Activated T-helper 2 cell treated with anti-CD3 and anti-CD28 coated beads, Interferon-gamma antibody, Interleukin-2, Interleukin-4, amounts not matched to agents 10 μg/mL and 5 μg/mL and 100 μg/mL, durations not matched to agents 14 hours and 24 hours and 36 hours (primary cell): ENCODE measurements at regions not wholly inside any gene's neighbourhood (a gene's known extent, or its start where the extent isn't known, plus 50 kb on each side); places are given as distances from the start of the nearest gene placed in this dataset.
A peak's percentile ranks its signal among the peaks of the same experiment; 100 is the strongest.

Source experiments
- DNase-seq: peaks from one replicate; pipeline ENCODE4 v3.0.0; 2021; ENCODE audit warnings: low spot score
- H3K27ac Mint-ChIP-seq: one replicate; pipeline ENCODE4 v1.8.0; 2021; ENCODE audit warnings: mixed read lengths
- H3K27me3 Mint-ChIP-seq: one replicate; pipeline ENCODE4 v1.8.0; 2021; ENCODE audit warnings: low read depth, mixed read lengths
- H3K36me3 Mint-ChIP-seq: one replicate; pipeline ENCODE4 v1.8.0; 2021; ENCODE audit warnings: low read depth, mixed read lengths
- H3K4me1 Mint-ChIP-seq: one replicate; pipeline ENCODE4 v1.8.0; 2021; ENCODE audit warnings: low read depth, mixed read lengths
- H3K4me3 Mint-ChIP-seq: one replicate; pipeline ENCODE4 v1.8.0; 2021; ENCODE audit warnings: low read depth, mild to moderate bottlenecking, moderate library complexity, mixed read lengths
- H3K9me3 Mint-ChIP-seq: one replicate; pipeline ENCODE4 v1.8.0; 2021; ENCODE audit warnings: mixed read lengths
- intact Hi-C: fragments of 100-400 bp; cut with micrococcal nuclease; formaldehyde crosslinking; loops from one replicate; pipeline ENCODE4 v1.15.1; 2023

DNA sequence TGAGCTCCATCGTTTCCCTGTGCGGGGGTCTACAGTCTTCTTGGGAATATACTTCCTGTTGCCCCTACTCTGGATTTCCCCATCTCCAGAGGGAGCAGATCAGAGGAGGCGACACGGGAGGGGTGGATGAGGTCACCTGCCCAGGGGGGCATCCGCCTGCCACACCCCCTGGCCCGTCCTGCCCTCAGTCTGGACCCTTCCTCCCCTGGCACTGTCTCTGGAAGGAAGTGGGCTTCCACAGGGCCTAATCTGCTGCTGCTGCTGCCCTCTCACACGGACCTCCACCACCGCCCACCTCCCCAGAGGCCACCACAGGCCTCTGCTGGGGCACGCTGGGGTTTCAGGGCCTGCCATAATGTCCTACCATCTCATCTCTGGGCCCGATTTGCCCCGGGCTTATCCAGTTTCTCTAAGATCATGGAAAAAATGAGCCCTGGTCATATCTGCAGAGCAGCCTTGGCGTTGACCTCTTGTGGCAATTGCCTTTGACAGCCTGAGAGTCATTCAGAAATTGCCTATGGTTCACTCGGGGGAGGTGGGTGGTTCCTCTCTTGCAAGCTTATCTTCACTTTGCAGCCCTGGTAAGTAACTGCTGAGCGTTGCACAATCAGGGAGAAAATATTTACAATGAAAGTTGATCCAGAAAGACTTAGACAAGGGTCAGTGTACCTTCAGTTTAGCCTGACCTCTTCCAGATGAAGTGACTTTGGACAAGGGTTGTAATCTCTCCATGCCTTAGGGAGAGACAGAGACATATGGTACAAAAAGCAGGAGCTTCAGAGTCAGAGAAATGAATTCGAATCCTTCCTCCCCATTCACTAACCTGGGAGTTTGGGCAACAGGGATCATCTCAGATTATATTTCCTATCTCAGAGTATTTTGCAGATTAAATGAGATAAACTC lies 252.4 kb downstream of the TOMM20 start:
- Mint-ChIP-seq H3K4me3 (no peak overlapping the region), H3K27me3 (no peaks in the 10 kb centered on the region), H3K36me3 (no peaks in the 10 kb centered on the region), H3K4me1 (peaks cover 63% of the 10 kb centered on the region), H3K9me3 (no peaks in the 10 kb centered on the region), H3K27ac (peak overlapping the region; percentile 88)
- DNase-seq: no peak
- intact Hi-C loops: loop anchor here (1.0 to 2.0 kb wide), 11 partner anchors 17 to 375 kb away; partner anchors contain the start of gene IRF2BP2

DNA sequence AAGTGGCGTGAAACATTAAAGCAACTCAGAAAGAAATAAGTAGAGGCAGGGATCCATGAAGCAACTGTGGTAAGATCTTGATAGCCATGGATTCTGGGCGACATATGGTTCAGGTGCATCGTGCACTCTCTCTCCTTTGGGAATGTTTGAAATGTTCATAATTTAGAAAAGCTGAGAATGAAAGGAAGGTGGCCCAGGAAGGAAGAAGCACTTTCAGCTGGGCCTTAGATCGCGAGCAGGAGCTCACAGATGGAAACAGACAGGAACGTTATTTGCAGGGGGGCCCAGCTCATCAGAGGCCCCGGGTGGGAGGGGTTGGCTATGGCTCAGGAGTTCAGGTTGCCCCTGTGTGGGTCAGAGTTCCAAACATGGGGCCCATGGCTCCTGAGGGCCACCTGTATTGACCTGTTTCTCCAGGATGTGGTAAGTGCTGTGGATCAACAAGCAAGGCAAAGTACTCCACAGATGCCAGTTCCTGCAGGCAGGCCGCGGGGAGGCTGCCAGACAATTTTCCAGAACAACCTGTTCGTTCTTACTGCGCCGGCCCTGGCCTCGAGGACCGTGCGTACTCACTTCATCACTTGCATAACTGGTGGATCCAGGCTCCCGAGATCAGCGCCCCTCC lies 253.2 kb downstream of the TOMM20 start:
- intact Hi-C loops: no loop called here
- no peak for DNase-seq
- Mint-ChIP-seq H3K36me3 (no peaks in the 10 kb centered on the region), H3K4me3 (no peak overlapping the region), H3K27me3 (no peaks in the 10 kb centered on the region), H3K4me1 (peaks cover 68% of the 10 kb centered on the region), H3K9me3 (no peaks in the 10 kb centered on the region), H3K27ac (peak overlapping the region; percentile 88)

DNA sequence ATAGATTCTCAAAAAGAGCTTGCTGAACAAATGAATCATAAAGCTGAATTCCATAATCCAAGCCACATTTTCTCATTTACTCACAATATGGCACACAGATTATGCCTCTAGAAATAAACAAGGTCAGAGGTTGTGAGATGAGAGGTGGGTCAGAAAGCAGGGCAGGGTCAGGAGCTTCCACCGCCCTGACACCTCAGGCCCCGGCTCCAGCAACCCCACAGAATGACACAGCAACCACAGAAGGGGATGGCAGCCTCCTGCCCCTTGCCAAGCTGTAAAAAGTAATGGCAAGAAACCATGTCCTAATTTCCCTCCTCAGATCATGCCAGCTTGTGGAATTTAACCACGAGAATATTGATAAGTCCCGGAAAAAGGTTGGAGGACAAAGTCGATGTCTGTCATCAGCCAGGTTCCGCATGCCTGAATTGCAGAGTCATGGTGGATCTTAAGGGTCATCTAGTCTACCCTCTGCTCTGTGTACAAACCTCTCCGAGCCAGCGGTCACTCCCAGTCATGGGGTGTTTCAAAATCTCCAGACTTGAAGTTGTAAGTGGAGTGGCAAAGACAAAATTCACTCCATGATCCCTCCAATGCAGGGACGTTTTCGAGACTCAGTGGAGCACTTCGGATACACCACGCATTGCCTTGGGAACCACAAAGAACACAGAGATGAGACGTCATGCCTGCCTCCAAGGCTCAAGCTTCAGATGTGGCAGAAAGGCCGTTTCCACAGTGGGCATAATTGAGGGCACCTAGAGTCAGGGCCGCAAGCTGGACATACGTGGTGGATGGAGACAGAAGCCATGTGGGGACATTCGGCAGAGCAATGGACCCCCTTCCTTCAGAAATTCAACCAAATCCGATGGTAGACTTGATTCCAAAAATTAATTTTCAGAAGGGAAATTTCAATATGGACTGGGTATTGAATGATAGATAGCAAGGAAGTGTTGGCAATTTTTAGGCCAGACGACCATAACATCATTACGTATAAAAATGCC lies 254.0 kb downstream of the TOMM20 start:
- Mint-ChIP-seq H3K9me3 (no peaks in the 10 kb centered on the region), H3K27me3 (no peaks in the 10 kb centered on the region), H3K27ac (peak overlapping the region; percentile 88), H3K36me3 (no peaks in the 10 kb centered on the region), H3K4me3 (no peak overlapping the region), H3K4me1 (peaks cover 67% of the 10 kb centered on the region)
- intact Hi-C loops: no loop called here
- no peak for DNase-seq

DNA sequence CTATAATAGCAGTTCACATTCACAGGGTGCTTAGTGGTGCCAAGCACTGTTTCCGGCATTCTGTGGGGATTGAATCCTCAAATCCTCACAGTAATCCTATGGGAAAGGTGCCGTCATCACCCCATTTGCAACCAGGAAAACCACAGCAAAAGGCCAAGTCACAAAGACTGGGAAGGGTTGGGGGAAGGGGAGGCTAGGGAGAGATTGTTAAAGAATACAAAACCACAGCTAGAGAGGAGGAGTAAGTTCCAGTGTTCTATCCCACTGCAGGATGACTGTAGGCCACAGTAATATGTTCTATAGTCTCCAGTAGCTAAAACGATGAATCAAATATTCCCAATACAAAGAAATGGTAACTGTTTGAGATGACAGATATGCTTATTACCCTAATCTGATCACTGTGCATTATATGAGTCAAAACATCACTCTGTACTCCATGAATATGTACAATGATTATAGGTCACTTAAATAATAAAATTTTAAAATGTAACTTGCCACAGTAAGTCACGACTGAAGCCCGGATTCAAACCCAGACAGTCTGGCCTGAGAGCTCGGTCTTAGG lies 256.8 kb downstream of the TOMM20 start:
- Mint-ChIP-seq H3K4me3 (no peak overlapping the region), H3K27ac (peak overlapping the region; percentile 67), H3K4me1 (peaks cover 74% of the 10 kb centered on the region), H3K36me3 (no peaks in the 10 kb centered on the region), H3K9me3 (no peaks in the 10 kb centered on the region), H3K27me3 (no peaks in the 10 kb centered on the region)
- no peak for DNase-seq
- intact Hi-C loops: loop anchor here (1.0 kb wide), 2 partner anchors 11 to 28 kb away; no protein-coding TSS in a partner anchor

DNA sequence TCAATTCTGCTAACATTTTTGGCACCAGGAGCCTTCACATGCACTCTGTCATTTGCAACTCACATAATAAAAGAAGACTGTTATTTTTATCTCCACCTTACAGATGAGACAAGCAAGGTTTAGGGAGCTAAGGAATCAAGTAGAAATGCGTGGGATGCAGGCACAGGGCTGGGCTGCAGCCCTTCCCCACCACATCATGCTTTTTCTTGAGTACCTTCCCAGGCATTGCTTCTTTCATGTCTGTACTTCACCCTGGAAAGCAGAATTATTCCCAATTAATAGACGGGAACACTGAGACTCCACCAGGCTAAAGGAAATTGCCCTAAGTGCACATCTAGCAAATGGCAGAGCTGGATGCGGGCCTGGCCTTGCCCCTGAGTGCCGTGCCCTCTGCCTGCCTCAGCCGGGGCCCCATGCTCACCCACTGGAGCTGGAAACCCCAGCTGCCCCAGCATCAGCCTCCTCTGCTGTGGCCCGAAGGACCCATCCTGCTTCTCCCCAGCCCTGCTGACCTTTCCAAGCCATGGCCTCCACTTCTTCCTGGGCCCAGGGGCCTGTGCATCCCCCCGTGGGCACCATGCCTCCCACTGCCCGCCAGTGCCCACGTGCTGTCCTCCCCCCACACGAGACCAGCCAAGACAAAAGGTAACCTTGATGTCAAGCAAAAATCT lies 257.5 kb downstream of the TOMM20 start:
- intact Hi-C loops: no loop called here
- Mint-ChIP-seq H3K36me3 (peaks cover 4% of the 10 kb centered on the region), H3K9me3 (peaks cover 4% of the 10 kb centered on the region), H3K27ac (peak overlapping the region; percentile 67), H3K4me1 (peaks cover 73% of the 10 kb centered on the region), H3K4me3 (no peak overlapping the region), H3K27me3 (no peaks in the 10 kb centered on the region)
- no peak for DNase-seq

DNA sequence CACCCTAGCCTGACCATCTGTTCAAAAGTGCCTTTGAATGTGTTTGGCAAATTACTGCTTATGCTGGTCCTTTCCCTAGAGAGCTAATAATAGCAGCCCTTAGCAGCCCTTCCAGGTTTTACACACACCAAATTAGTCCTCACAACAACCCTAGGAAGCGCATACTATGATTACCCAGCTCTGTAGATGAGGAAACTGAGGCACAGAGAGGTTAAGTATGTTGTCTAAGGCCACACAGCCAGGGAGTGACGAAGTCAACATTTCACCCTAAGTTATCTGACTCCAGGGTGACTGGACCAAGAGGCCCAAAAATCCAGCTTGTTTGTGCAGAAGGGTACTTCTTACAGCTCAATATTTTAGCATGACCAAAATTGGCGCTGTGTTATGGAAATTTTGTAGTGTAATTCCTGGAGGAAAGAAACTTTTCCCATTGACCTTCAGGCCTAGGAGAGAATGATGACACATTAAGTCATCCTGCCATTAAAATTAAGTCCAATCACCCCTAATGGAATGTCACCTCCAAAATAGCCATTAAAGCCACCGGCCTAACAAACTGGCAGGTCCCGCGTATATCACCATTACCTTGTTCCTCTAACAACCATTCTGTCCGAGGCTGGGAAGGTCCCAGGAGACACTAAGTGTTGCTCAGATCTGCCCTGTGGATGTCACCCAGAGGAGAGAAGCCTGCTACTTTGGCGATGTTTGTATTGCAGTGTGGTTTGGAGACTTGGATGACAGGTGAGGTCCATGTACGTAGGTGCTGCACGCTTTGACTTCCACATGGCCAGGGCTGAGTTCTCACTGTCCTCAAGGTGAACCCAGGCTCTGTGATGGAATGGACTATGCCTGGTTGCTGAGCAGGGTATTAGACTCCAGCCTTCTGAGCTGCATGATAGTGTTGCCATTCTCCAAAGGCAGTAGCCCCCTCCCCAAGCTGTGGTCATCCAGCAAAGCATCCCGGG lies 258.3 kb downstream of the TOMM20 start:
- peaks cover 12% of the 10 kb centered on the region for H3K36me3 Mint-ChIP-seq
- H3K4me1 Mint-ChIP-seq: peaks cover 67% of the 10 kb centered on the region
- no peak for DNase-seq
- intact Hi-C loops: no loop called here
- H3K27me3 Mint-ChIP-seq: no peaks in the 10 kb centered on the region
- H3K4me3 Mint-ChIP-seq: no peak overlapping the region
- H3K27ac Mint-ChIP-seq: no peak overlapping the region
- H3K9me3 Mint-ChIP-seq: peaks cover 11% of the 10 kb centered on the region

DNA sequence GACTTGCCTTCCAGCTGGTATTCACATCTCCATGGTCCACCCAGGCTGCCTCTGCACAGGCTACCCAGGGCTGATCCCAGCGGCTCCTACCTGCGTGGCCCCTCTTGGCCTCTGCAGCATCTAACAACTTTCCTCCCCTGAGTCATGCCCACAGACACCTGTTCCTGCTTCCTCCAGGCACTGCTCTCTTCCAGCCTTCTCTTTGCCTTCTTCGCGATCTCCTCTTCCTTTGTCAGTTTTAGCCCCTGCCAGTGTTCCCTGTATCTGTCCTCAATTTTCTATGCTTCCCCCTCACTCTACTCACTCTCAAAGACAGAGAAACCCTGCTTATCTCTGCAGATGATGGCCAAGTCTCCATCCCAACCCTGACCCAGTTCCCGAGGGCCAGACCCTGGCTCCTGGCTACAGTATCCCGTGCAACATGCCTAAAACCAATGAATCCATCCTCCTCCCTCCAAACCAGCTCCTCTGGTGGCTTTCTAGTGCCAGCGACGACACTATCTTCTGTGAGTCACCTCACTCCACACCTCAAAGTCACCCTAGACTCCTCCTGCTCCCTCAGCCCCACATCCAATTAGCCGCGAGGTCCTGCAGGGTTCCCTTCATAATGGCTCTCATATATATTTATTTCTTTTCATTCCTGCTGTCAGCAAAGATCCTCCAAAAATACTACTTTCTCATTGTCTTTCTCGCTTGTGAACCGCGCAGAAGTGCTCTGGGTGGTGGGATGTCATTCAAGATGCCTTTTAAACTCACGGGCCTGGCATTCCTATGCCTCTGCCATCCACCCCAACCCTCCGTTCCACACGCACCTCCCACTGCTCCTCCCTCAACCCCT lies 259.2 kb downstream of the TOMM20 start:
- no peaks in the 10 kb centered on the region for H3K27me3 Mint-ChIP-seq
- DNase-seq: no peak
- H3K36me3 Mint-ChIP-seq: peaks cover 15% of the 10 kb centered on the region
- H3K4me3 Mint-ChIP-seq: peak overlapping the region; percentile 45
- H3K9me3 Mint-ChIP-seq: peaks cover 11% of the 10 kb centered on the region
- peaks cover 61% of the 10 kb centered on the region for H3K4me1 Mint-ChIP-seq
- peak overlapping the region; percentile 60 for H3K27ac Mint-ChIP-seq
- intact Hi-C loops: loop anchor here (5.0 kb wide), 1 partner anchor 372 kb away; no protein-coding TSS in a partner anchor

DNA sequence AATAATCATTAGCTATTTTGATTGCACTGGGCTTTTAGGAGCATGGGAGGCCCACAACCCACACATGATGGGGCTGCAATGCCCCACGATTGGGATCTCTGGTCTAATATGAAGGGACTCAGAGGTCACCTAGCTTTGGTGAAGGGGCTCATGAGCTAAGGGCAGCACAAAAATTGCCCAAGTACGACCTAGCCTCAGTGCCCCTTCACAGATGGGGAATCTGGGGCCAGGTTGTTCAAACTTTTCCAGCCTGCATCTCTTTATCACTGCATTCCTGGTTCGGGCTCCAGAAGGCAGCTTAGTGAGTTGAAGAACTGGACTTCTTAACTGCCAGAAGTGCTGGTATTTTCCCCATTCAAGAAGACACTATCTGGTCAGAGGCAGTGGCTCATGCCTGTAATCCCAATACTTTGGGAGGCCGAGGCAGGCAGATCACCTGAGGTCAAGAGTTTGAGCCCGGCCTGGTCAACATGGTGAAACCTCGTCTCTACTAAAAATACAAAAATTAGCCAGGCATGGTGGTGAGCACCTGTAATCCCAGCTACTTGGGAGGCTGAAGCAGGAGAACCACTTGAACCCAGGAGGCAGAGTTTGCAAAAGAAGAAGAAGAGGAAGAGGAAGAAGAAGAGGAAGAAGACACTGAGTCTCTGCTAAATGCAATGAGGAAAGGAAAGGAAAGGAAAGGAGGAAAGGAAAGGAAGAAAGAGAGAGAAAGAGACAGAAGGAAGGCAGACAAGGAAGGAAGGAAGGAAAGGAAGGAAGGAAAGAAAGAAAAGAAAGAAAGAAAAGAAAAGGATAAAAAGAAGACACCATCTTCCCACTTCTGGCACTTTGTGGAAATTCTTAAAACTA lies 258.5 kb upstream of the IRF2BP2 start:
- intact Hi-C loops: loop anchor here (5.0 kb wide), 1 partner anchor 371 kb away; no protein-coding TSS in a partner anchor
- Mint-ChIP-seq H3K4me1 (peaks cover 59% of the 10 kb centered on the region), H3K27me3 (no peaks in the 10 kb centered on the region), H3K27ac (peak overlapping the region; percentile 60), H3K36me3 (peaks cover 15% of the 10 kb centered on the region), H3K9me3 (peaks cover 11% of the 10 kb centered on the region), H3K4me3 (peak overlapping the region; percentile 46)
- no peak for DNase-seq

DNA sequence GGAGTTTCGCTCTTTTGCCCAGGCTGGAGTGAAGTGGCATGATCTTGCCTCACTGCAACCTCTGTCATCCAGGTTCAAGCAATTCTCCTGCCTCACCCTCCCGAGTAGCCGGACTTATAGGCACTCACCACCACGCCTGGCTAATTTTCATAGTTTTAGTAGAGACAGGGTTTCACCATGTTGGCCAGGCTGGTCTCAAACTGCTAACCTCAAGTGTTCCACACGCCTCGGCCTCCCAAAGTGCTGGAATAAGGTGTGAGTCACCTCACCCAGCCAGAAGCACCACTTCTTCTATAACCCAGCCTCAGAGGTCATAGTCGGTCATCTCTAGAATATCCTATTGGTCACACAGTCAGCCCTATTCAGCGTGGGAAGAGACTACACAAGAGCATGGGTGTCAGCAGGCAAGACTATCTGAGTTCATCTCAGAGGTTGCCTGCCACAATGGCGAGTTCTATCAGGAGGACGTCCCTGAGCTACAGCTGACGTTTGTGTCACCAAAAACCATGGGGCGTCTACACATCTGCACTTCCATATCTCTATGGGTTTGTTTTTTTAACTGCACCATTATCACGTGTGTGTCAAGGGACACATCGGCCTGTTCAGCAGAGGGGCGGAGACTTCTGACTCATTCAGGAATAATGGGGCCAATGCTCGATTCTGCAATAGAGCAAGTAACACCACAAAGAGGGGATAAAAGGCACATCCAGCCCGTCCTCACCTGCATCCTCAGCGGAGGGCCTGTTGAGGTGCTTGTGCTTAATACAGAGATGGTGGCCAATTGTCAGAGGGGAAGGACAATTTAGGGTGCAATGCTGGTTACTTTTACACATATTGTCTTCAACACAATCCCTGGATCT lies 256.3 kb upstream of the IRF2BP2 start:
- peaks cover 15% of the 10 kb centered on the region for H3K36me3 Mint-ChIP-seq
- peaks cover 50% of the 10 kb centered on the region for H3K4me1 Mint-ChIP-seq
- H3K9me3 Mint-ChIP-seq: peaks cover 11% of the 10 kb centered on the region
- H3K4me3 Mint-ChIP-seq: no peak overlapping the region
- intact Hi-C loops: loop anchor here (1.0 to 5.0 kb wide), 5 partner anchors 17 to 369 kb away; no protein-coding TSS in a partner anchor
- H3K27me3 Mint-ChIP-seq: no peaks in the 10 kb centered on the region
- no peak for DNase-seq
- H3K27ac Mint-ChIP-seq: peak overlapping the region; percentile 83
